ENCODE measurements at regions not wholly inside any gene's neighbourhood (a gene's known extent, or its start where the extent isn't known, plus 50 kb on each side); places are given as distances from the start of the nearest gene placed in this dataset.

DNA sequence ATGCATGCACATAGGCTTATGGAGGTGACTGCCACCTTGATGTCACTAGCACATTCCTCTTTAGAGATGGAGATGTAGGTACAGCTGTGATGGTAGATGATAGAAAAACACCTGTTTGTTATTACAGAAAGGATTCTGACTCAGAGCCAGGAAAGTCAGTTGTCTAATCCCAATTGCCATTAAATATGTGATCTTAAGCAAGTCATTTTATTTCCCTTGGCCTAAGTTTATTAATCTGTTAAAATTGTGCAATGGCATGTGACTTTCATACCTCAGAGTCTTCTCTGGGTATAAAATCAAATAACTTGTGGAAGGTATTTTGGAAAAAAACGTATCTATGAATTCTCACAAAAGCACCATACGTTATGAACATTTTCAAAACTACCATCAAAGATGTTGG lies 123.9 kb upstream of the BET1 start:
- Histone ChIP-seq H3K4ac (replicated peaks; ENCODE audit: insufficient read length, low read depth, low read length) (no peak overlapping the region), H2AFZ (ENCODE audit: low read length) (no peak overlapping the region), H2AK5ac (ENCODE audit: low read depth, low read length) (no peak overlapping the region), H2BK5ac (ENCODE audit: low read depth, low read length) (no peak overlapping the region), H4K8ac (ENCODE audit: extremely low read depth, insufficient read depth, low read length) (no peak overlapping the region), H3K27ac (ENCODE audit: low read depth, low read length) (no peak overlapping the region), H3K36me3 (ENCODE audit: control insufficient read depth in 2 of 4, insufficient read depth in 4 of 4, low read length in 3 of 4) (no peaks in the 10 kb centered on the region), H3K79me1 (ENCODE audit: low read depth, low read length) (no peaks in the 10 kb centered on the region), H3K9me3 (ENCODE audit: insufficient read depth in 2 of 2, low read depth in 1 of 2, low read length in 1 of 2) (no peaks in the 10 kb centered on the region), H3K4me1 (replicated peaks in 1 of 4; ENCODE audit: control insufficient read depth in 3 of 4, insufficient read depth in 4 of 4, low read length in 3 of 4) (no peaks in the 10 kb centered on the region), H4K5ac (ENCODE audit: insufficient read length, low read depth, low read length) (no peak overlapping the region), H3K79me2 (ENCODE audit: control insufficient read depth in 1 of 2, insufficient read depth in 2 of 2, low read length in 2 of 2) (no peaks in the 10 kb centered on the region), H3K27me3 (replicated peaks in 1 of 4; ENCODE audit: control insufficient read depth in 3 of 4, extremely low read depth in 1 of 4, insufficient read depth in 3 of 4, low read length in 3 of 4) (no peaks in the 10 kb centered on the region), H4K91ac (replicated peaks; ENCODE audit: insufficient read length, low read length) (no peak overlapping the region), H3K23me2 (ENCODE audit: low read depth, low read length) (no peaks in the 10 kb centered on the region), H3K14ac (ENCODE audit: insufficient read length) (no peak overlapping the region), H2BK12ac (ENCODE audit: low read depth, low read length) (no peak overlapping the region), H3K4me3 (ENCODE audit: extremely low read depth in 1 of 4, insufficient read depth in 2 of 4, low read depth in 3 of 4, low read length in 4 of 4) (no peak overlapping the region), H3K4me2 (ENCODE audit: insufficient read depth in 1 of 2, low read depth in 2 of 2, low read length in 2 of 2) (no peak overlapping the region), H3K23ac (ENCODE audit: insufficient read length) (no peak overlapping the region), H3K18ac (ENCODE audit: extremely low read depth, low read length) (no peak overlapping the region), H3K9ac (replicated peaks in 1 of 4; ENCODE audit: extremely low read depth in 1 of 4, low read depth in 3 of 4, low read length in 3 of 4) (no peak overlapping the region), H4K20me1 (replicated peaks in 1 of 2; ENCODE audit: control insufficient read depth in 1 of 2, insufficient read depth in 2 of 2, low read length in 2 of 2) (no peaks in the 10 kb centered on the region), H3K56ac (replicated peaks; ENCODE audit: insufficient read length, low read depth, low read length) (no peak overlapping the region), H2BK20ac (ENCODE audit: low read length) (no peak overlapping the region), H2BK15ac (ENCODE audit: low read length) (no peak overlapping the region), H2BK120ac (replicated peaks; ENCODE audit: low read depth, low read length) (no peak overlapping the region)
- FAIRE-seq (no peak), DNase-seq (ENCODE audit: low read depth in 1 of 2, low spot score in 2 of 2) (no peak)
- TF ChIP-seq JUN (IDR thresholded peaks at IDR 0.05; ENCODE audit: low read depth, low read length), result no peak
- no peak for TF ChIP-seq EGR1 (IDR thresholded peaks at IDR 0.05; ENCODE audit: borderline replicate concordance, low read depth, low read length)
- TF ChIP-seq SIRT6 (IDR thresholded peaks at IDR 0.05; ENCODE audit: low read length), result no peak
- no peak for TF ChIP-seq CREB1 (IDR thresholded peaks at IDR 0.05)
- no peak for TF ChIP-seq CTBP2 (IDR thresholded peaks at IDR 0.05; ENCODE audit: borderline replicate concordance, insufficient read depth, insufficient read length, low read length)
- no peak for TF ChIP-seq KDM4A (IDR thresholded peaks at IDR 0.05; ENCODE audit: low read depth, low read length, severe bottlenecking)
- CTCF ChIA-PET (ENCODE audit: partially characterized antibody), result no interaction called here
- POLR2A ChIA-PET (ENCODE audit: partially characterized antibody), result no interaction called here
- WGBS, 2 experiments (ENCODE audit: extremely low coverage in 1 of 2, insufficient coverage in 1 of 2, insufficient read length in 1 of 2, insufficient replicate concordance in 2 of 2, low coverage in 1 of 2, low lambda C conversion rate in 2 of 2, missing lambda C conversion rate in 1 of 2), result 86% methylated on average over 2 of the region's 2 CpGs; no CpG with 5 or more reads in 1 of the 2 experiments

Measured in H1 (cell line).